HFFc6 (cell line): ENCODE measurements at regions not wholly inside any gene's neighbourhood (a gene's known extent, or its start where the extent isn't known, plus 50 kb on each side); places are given as distances from the start of the nearest gene placed in this dataset.

Source experiments
- DNase-seq: peaks from one replicate; pipeline ENCODE4 v3.0.0-alpha.2; 2018
- H3K27ac Mint-ChIP-seq: 2 replicates; pipeline ENCODE4 v1.8.0; 2020; ENCODE audit warnings: mild to moderate bottlenecking, mixed read lengths
- H3K27me3 Mint-ChIP-seq: 2 replicates; pipeline ENCODE4 v1.8.0; 2021; ENCODE audit warnings: mild to moderate bottlenecking, moderate library complexity, mixed read lengths; ENCODE audit not compliant: insufficient read depth
- H3K36me3 Mint-ChIP-seq: 2 replicates; pipeline ENCODE4 v1.8.0; 2021; ENCODE audit warnings: low read depth, mixed read lengths
- H3K4me1 Mint-ChIP-seq: 2 replicates; pipeline ENCODE4 v1.8.0; 2020; ENCODE audit warnings: low read depth, mixed read lengths
- H3K4me3 Mint-ChIP-seq: 2 replicates; pipeline ENCODE4 v1.8.0; 2020; ENCODE audit warnings: mild to moderate bottlenecking, moderate library complexity, mixed read lengths
- H3K9me3 Mint-ChIP-seq: 2 replicates; pipeline ENCODE4 v1.8.0; 2020; ENCODE audit warnings: mild to moderate bottlenecking, mixed read lengths
- CTCF ChIP-seq: fragments of 200-600 bp; sonication (generic); IDR thresholded peaks from 2 replicates; pipeline ENCODE4 v1.5.0; 2021; ENCODE audit warnings: antibody characterized with exemption, mild to moderate bottlenecking

- no peak for TF ChIP-seq CTCF
- no peaks in the 10 kb centered on the region for H3K36me3 Mint-ChIP-seq
- no peak for DNase-seq
- no peaks in the 10 kb centered on the region for H3K9me3 Mint-ChIP-seq
- no peaks in the 10 kb centered on the region for H3K4me1 Mint-ChIP-seq
- H3K27me3 Mint-ChIP-seq: peaks cover 23% of the 10 kb centered on the region
- H3K4me3 Mint-ChIP-seq: no peak overlapping the region
- H3K27ac Mint-ChIP-seq: no peak overlapping the region
These were observed 163.5 kb upstream of the LMO4 start for GRCh38 chr1:87165177-87165576.

- no peak for TF ChIP-seq CTCF
- no peaks in the 10 kb centered on the region for H3K4me1 Mint-ChIP-seq
- H3K27ac Mint-ChIP-seq: no peak overlapping the region
- no peak overlapping the region for H3K4me3 Mint-ChIP-seq
- DNase-seq: no peak
- peaks cover 26% of the 10 kb centered on the region for H3K27me3 Mint-ChIP-seq
- no peaks in the 10 kb centered on the region for H3K36me3 Mint-ChIP-seq
- H3K9me3 Mint-ChIP-seq: no peaks in the 10 kb centered on the region
These were observed 161.4 kb upstream of the LMO4 start for GRCh38 chr1:87167157-87167789.

- DNase-seq: no peak
- Mint-ChIP-seq H3K9me3 (no peaks in the 10 kb centered on the region), H3K27me3 (peaks cover 25% of the 10 kb centered on the region), H3K4me1 (no peaks in the 10 kb centered on the region), H3K4me3 (no peak overlapping the region), H3K27ac (no peak overlapping the region), H3K36me3 (no peaks in the 10 kb centered on the region)
- peak; percentile 57 for TF ChIP-seq CTCF
These were observed 160.7 kb upstream of the LMO4 start for GRCh38 chr1:87167848-87168525.

- Mint-ChIP-seq H3K36me3 (no peaks in the 10 kb centered on the region), H3K4me3 (no peak overlapping the region), H3K4me1 (no peaks in the 10 kb centered on the region), H3K27ac (no peak overlapping the region), H3K27me3 (peaks cover 22% of the 10 kb centered on the region), H3K9me3 (no peaks in the 10 kb centered on the region)
- DNase-seq: no peak
- TF ChIP-seq CTCF: no peak
These were observed 159.3 kb upstream of the LMO4 start for GRCh38 chr1:87169263-87169910.

- Mint-ChIP-seq H3K27me3 (peaks cover 21% of the 10 kb centered on the region), H3K27ac (no peak overlapping the region), H3K4me1 (no peaks in the 10 kb centered on the region), H3K36me3 (no peaks in the 10 kb centered on the region), H3K9me3 (no peaks in the 10 kb centered on the region), H3K4me3 (no peak overlapping the region)
- no peak for DNase-seq
- no peak for TF ChIP-seq CTCF
These were observed 158.5 kb upstream of the LMO4 start for GRCh38 chr1:87170157-87170556.
